Esophagus muscularis mucosa (tissue), 4 donors: ENCODE measurements at regions not wholly inside any gene's neighbourhood (a gene's known extent, or its start where the extent isn't known, plus 50 kb on each side); places are given as distances from the start of the nearest gene placed in this dataset.

Source experiments
- EP300 ChIP-seq: sonication (generic); formaldehyde crosslinking; IDR thresholded peaks from one replicate; pipeline ENCODE4 v1.6.1; 2017; ENCODE audit warnings: antibody characterized with exemption
- POLR2A ChIP-seq: fragments of 450-650 bp; IDR thresholded peaks from one replicate; pipeline ENCODE4 v1.6.1; 2017; ENCODE audit warnings: antibody characterized with exemption, moderate library complexity, mild to moderate bottlenecking, low read depth
- POLR2AphosphoS5 ChIP-seq, 2 donors: sonication (generic); formaldehyde crosslinking; IDR thresholded peaks; one replicate each; pipeline ENCODE4 v1.6.1; 2017; ENCODE audit warnings: antibody characterized with exemption in 2 of 2
- TF ChIP-seq, protein P1 (sequence below), 3 experiments: fragments of 200-600 bp in 2 of 3; fragments of 450-650 bp in 1 of 3; sonication (generic) in 2 of 3; IDR thresholded peaks; one replicate each; pipeline ENCODE4 v1.5.1; 2017 to 2019; ENCODE audit warnings: antibody characterized with exemption in 3 of 3, mild to moderate bottlenecking in 2 of 3, moderate library complexity in 1 of 3

DNA sequence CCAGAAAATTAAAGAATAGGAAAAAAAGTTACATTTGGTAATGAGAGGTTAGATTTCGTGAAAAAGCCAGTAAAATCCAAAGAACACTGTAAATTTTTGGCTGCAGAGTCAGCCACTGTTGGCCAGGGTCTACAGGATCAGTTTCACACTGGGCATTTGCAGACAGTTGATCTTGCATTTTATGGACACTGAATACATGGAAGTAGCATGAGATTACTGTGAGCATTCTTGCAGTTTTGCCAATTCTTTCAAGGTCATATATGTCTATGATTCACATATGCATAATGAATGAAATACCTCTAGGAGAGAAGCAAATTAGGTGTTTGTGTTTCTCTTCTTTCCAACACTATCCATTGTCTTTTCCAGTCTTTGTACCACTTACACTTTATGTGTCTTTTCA is 200.8 kb upstream of the DPYD start:
- no peak for TF ChIP-seq EP300
- TF ChIP-seq, protein P1, sequence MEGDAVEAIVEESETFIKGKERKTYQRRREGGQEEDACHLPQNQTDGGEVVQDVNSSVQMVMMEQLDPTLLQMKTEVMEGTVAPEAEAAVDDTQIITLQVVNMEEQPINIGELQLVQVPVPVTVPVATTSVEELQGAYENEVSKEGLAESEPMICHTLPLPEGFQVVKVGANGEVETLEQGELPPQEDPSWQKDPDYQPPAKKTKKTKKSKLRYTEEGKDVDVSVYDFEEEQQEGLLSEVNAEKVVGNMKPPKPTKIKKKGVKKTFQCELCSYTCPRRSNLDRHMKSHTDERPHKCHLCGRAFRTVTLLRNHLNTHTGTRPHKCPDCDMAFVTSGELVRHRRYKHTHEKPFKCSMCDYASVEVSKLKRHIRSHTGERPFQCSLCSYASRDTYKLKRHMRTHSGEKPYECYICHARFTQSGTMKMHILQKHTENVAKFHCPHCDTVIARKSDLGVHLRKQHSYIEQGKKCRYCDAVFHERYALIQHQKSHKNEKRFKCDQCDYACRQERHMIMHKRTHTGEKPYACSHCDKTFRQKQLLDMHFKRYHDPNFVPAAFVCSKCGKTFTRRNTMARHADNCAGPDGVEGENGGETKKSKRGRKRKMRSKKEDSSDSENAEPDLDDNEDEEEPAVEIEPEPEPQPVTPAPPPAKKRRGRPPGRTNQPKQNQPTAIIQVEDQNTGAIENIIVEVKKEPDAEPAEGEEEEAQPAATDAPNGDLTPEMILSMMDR (IDR thresholded peaks at IDR 0.05), result no peak
- TF ChIP-seq POLR2A, result no peak
- TF ChIP-seq POLR2AphosphoS5 (IDR thresholded peaks at IDR 0.05), result no peak
